ENCODE measurements at regions not wholly inside any gene's neighbourhood (a gene's known extent, or its start where the extent isn't known, plus 50 kb on each side); places are given as distances from the start of the nearest gene placed in this dataset.

DNA sequence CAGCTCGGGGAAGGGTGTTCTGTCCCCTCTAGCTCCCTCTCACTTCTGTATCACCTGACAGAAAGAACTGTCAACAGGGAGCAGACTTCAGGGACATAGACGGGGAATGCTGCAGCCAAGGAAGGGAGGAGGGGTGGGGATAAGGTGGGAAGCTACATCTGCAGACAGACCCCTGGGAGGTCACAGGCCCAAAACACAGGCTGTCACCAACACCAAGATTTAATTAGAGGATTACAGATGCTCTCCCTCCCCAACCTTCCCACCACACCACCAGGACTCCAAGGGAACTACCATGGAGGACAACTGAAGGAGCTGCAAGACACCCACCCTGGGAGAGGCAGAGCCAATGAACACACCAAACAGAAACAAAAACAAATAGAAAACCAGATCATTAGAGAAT lies 425.2 kb upstream of the VSTM2A start:
- TF ChIP-seq, protein P1, sequence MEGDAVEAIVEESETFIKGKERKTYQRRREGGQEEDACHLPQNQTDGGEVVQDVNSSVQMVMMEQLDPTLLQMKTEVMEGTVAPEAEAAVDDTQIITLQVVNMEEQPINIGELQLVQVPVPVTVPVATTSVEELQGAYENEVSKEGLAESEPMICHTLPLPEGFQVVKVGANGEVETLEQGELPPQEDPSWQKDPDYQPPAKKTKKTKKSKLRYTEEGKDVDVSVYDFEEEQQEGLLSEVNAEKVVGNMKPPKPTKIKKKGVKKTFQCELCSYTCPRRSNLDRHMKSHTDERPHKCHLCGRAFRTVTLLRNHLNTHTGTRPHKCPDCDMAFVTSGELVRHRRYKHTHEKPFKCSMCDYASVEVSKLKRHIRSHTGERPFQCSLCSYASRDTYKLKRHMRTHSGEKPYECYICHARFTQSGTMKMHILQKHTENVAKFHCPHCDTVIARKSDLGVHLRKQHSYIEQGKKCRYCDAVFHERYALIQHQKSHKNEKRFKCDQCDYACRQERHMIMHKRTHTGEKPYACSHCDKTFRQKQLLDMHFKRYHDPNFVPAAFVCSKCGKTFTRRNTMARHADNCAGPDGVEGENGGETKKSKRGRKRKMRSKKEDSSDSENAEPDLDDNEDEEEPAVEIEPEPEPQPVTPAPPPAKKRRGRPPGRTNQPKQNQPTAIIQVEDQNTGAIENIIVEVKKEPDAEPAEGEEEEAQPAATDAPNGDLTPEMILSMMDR (IDR thresholded peaks at IDR 0.05): no peak
- TF ChIP-seq EP300 (IDR thresholded peaks at IDR 0.05; ENCODE audit: low read depth) (no peak), POLR2A (IDR thresholded peaks at IDR 0.05) (no peak)
